CD4-positive, alpha-beta memory T cell (primary cell): ENCODE measurements at regions not wholly inside any gene's neighbourhood (a gene's known extent, or its start where the extent isn't known, plus 50 kb on each side); places are given as distances from the start of the nearest gene placed in this dataset.
"Not testable (repeated sequence)": the region's sequence is repeated elsewhere in the genome, so short reads cannot be mapped to it uniquely, and the experiment has no call there.

Experiments
- CTCF ChIA-PET: fragments of 350-600 bp; sonication (Branson Sonifier 250); formaldehyde crosslinking; loops from one replicate; lab custom pipeline; 2021; ENCODE audit warnings: inconsistent platforms; ENCODE audit not compliant: partially characterized antibody; lab: Charles Lee
- POLR2A ChIA-PET: fragments of 350-600 bp; sonication (Branson Sonifier 250); formaldehyde crosslinking; loops from one replicate; lab custom pipeline; 2021; ENCODE audit not compliant: partially characterized antibody; lab: Charles Lee
- DNase-seq, 5 donors: peaks; one replicate each; pipeline versions ENCODE4 v3.0.0 to v3.0.0-alpha.2; 2020 to 2022; ENCODE audit warnings: mixed read lengths in 1 of 5
- H3K27ac ChIP-seq: one replicate; pipeline ENCODE4 v1.7.0; 2013; ENCODE audit warnings: low read depth, low read length
- H3K27me3 ChIP-seq: 2 replicates; pipeline ENCODE4 v1.7.0; 2013; ENCODE audit warnings: mild to moderate bottlenecking, low read length, moderate library complexity; ENCODE audit not compliant: insufficient read depth
- H3K36me3 ChIP-seq: 2 replicates; pipeline ENCODE4 v1.7.0; 2013; ENCODE audit warnings: mild to moderate bottlenecking, low read length, moderate library complexity; ENCODE audit not compliant: insufficient read depth
- H3K4me1 ChIP-seq: 2 replicates; pipeline ENCODE4 v1.7.0; 2013; ENCODE audit warnings: mild to moderate bottlenecking, low read length, moderate library complexity; ENCODE audit not compliant: insufficient read depth
- H3K4me3 ChIP-seq, 2 donors: one replicate each; pipeline ENCODE4 v1.7.0; 2013; ENCODE audit warnings: low read length in 2 of 2, mild to moderate bottlenecking in 1 of 2
- H3K9me3 ChIP-seq, 2 donors: one replicate each; pipeline ENCODE4 v1.7.0; 2013; ENCODE audit warnings: low read length in 2 of 2, control low read depth in 1 of 2; ENCODE audit not compliant: control insufficient read depth in 1 of 2
- H3K27ac Mint-ChIP-seq, 7 donors: one replicate each; pipeline ENCODE4 v1.8.0; 2020 to 2021; ENCODE audit warnings: mixed read lengths in 7 of 7, mild to moderate bottlenecking in 6 of 7, inconsistent platforms in 3 of 7, moderate library complexity in 3 of 7
- H3K27me3 Mint-ChIP-seq, 2 donors: one replicate each; pipeline ENCODE4 v1.8.0; 2020 to 2021; ENCODE audit warnings: mixed read lengths in 2 of 2
- H3K36me3 Mint-ChIP-seq, 2 donors: one replicate each; pipeline ENCODE4 v1.8.0; 2020 to 2021; ENCODE audit warnings: mixed read lengths in 2 of 2, inconsistent platforms in 1 of 2, mild to moderate bottlenecking in 1 of 2
- H3K4me1 Mint-ChIP-seq, 4 donors: one replicate each; pipeline ENCODE4 v1.8.0; 2020 to 2021; ENCODE audit warnings: mixed read lengths in 4 of 4, mild to moderate bottlenecking in 1 of 4
- H3K4me3 Mint-ChIP-seq, 8 donors: one replicate each; pipeline ENCODE4 v1.8.0; 2020 to 2021; ENCODE audit warnings: mixed read lengths in 8 of 8, mild to moderate bottlenecking in 7 of 8, moderate library complexity in 6 of 8, inconsistent platforms in 3 of 8
- H3K9me3 Mint-ChIP-seq, 8 donors: one replicate each; pipeline ENCODE4 v1.8.0; 2020 to 2021; ENCODE audit warnings: mixed read lengths in 8 of 8, mild to moderate bottlenecking in 5 of 8, inconsistent platforms in 3 of 8, moderate library complexity in 1 of 8
- intact Hi-C: fragments of 100-400 bp; cut with micrococcal nuclease; formaldehyde crosslinking; loops from one replicate; pipeline ENCODE4 v1.15.1; 2023

DNA sequence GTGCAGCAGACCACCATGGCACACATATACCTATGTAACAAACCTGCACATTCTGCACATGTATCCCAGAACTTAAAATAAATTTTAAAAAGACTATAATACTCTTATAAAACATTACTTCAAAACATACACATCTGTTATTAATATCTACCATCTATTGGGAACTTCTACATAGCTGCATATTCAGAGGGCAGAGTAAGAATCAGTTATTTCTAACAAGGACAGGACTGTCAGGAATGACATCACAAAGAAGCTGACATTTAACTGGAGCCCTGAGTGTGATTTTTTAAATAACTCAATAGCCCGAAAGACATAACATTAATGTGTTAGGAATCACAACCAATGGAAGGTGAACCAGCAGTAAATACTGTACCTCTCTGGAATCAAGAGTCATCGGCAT is 276.7 kb upstream of the ECI2 start:
- peaks cover 8 to 9% of the 10 kb centered on the region in 2 donors for H3K27me3 Mint-ChIP-seq
- ChIA-PET CTCF (no interaction called here), POLR2A (no interaction called here)
- Histone ChIP-seq H3K27me3 (no peaks in the 10 kb centered on the region), H3K9me3 (no peaks in the 10 kb centered on the region), H3K4me3 (no peak overlapping the region), H3K27ac (no peak overlapping the region), H3K4me1 (no peaks in the 10 kb centered on the region), H3K36me3 (no peaks in the 10 kb centered on the region)
- no peak for DNase-seq
- no peaks in the 10 kb centered on the region for H3K4me1 Mint-ChIP-seq
- peaks cover 0 to 11% (median 5%) of the 10 kb centered on the region in 8 donors for H3K9me3 Mint-ChIP-seq
- intact Hi-C loops: no loop called here
- no peaks in the 10 kb centered on the region for H3K36me3 Mint-ChIP-seq
- H3K27ac Mint-ChIP-seq: no peak overlapping the region
- H3K4me3 Mint-ChIP-seq: no peak overlapping the region

DNA sequence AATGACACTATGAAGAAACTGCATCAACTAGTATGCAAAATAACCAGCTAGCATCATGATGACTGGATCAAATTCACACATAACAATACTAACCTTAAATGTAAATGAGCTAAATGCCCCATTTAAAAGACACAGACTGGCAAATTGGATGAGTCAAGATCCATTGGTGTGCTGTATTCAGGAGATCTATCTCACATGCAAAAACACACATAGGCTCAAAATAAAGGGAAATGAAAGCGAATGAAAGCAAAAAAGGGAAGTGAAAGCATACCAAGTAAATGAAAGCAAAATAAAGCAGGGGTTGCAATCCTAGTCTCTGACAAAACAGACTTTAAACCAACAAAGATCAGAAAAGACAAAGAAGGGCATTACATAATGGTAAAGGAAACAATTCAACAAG is 272.3 kb upstream of the ECI2 start:
- intact Hi-C loops, H3K4me3 Mint-ChIP-seq, H3K4me1 ChIP-seq, DNase-seq, H3K27me3 ChIP-seq, H3K4me3 ChIP-seq, H3K27ac ChIP-seq, H3K36me3 Mint-ChIP-seq, CTCF ChIA-PET, H3K27ac Mint-ChIP-seq, H3K27me3 Mint-ChIP-seq, H3K4me1 Mint-ChIP-seq, POLR2A ChIA-PET, H3K9me3 ChIP-seq, H3K36me3 ChIP-seq: not testable (repeated sequence)
- peaks cover 0 to 17% (median 5%) of the 10 kb centered on the region in 8 donors for H3K9me3 Mint-ChIP-seq

DNA sequence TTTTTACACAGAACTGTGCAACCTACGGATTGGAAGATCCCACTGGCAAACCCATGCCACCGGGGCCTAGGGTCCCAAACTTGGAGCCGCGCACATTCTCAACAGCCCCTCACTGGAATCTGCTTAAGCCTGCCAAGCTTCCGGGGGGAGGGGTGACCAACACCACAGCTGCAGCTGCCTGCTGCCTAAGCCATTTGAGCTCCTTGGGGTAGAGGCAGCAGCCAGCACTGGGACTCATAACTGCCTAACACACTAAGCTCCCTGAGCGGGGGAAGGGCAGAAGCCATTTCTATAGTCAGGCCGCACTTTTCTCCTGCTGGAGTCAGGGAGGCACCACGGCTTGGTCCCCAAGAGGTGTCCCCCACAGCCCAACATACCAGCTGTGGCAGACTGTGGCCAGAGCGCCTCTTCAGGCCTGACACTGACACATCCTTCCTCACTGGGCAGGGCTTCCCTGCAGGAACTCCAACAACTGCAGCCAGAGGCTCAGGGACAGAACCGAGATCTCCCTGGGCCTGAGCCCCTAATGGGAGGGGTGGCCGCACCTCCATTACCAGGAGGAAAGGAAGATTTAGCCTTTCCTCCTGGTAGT is 270.3 kb upstream of the ECI2 start:
- POLR2A ChIA-PET: no interaction called here
- Mint-ChIP-seq H3K27ac (no peak overlapping the region), H3K4me1 (no peaks in the 10 kb centered on the region), H3K27me3 (peaks cover 6 to 9% of the 10 kb centered on the region in 2 donors), H3K9me3 (peaks cover 0 to 17% (median 5%) of the 10 kb centered on the region in 8 donors), H3K4me3 (no peak overlapping the region), H3K36me3 (no peaks in the 10 kb centered on the region)
- H3K4me1 ChIP-seq: no peaks in the 10 kb centered on the region
- H3K4me3 ChIP-seq: no peak overlapping the region
- no peaks in the 10 kb centered on the region for H3K36me3 ChIP-seq
- CTCF ChIA-PET: no interaction called here
- intact Hi-C loops: no loop called here
- no peaks in the 10 kb centered on the region for H3K27me3 ChIP-seq
- DNase-seq: no peak
- no peaks in the 10 kb centered on the region for H3K9me3 ChIP-seq
- no peak overlapping the region for H3K27ac ChIP-seq

DNA sequence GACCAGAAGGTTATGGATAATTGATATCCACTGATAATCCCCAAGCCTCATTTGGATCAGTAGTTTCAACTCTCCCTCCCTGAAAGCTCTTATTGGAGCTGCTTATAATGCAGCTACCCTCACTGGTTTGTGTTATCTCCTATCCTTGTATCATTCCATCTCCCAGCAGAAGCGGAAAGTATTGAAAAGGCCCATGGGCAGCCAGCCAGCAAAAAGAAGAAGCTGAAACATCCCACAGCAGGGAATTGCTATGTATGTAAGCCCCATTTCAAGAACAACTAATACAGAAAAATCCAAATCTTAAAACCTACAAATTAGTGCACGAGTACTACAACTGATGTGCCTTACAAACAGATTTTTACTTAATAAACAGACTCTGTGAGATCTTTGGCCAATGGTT is 269.0 kb upstream of the ECI2 start:
- Histone ChIP-seq H3K27ac (no peak overlapping the region), H3K9me3 (no peaks in the 10 kb centered on the region), H3K36me3 (no peaks in the 10 kb centered on the region), H3K4me1 (no peaks in the 10 kb centered on the region), H3K4me3 (no peak overlapping the region), H3K27me3 (no peaks in the 10 kb centered on the region)
- ChIA-PET POLR2A (no interaction called here), CTCF (no interaction called here)
- DNase-seq: no peak
- Mint-ChIP-seq H3K27me3 (peaks cover 5 to 9% of the 10 kb centered on the region in 2 donors), H3K36me3 (no peaks in the 10 kb centered on the region), H3K27ac (no peak overlapping the region), H3K9me3 (peaks cover 0 to 15% (median 5%) of the 10 kb centered on the region in 8 donors), H3K4me1 (no peaks in the 10 kb centered on the region), H3K4me3 (no peak overlapping the region)
- intact Hi-C loops: no loop called here

DNA sequence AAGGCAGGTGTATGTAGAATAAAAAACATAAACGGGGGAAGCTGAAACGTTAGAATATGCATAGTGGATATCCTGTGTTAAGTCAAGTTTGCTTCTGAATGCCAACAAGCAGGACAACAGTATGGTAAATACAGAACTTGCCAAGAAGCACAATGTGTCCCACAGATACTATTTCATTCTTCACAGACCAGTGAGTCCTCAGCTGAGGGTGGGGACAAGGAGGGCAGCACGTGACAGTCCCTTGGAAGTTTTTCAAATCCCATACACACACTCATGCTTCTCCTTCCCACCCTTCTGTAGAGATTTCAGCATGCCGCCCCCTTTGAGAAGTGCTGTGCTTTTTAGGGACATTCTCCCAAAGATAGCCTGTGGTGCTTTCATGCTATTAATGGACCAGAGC is 268.5 kb upstream of the ECI2 start:
- Histone ChIP-seq H3K4me1 (no peaks in the 10 kb centered on the region), H3K4me3 (no peak overlapping the region), H3K27ac (no peak overlapping the region), H3K36me3 (no peaks in the 10 kb centered on the region), H3K27me3 (no peaks in the 10 kb centered on the region), H3K9me3 (no peaks in the 10 kb centered on the region)
- Mint-ChIP-seq H3K4me3 (no peak overlapping the region), H3K36me3 (no peaks in the 10 kb centered on the region), H3K4me1 (no peaks in the 10 kb centered on the region), H3K9me3 (peaks cover 0 to 14% (median 5%) of the 10 kb centered on the region in 8 donors), H3K27ac (no peak overlapping the region), H3K27me3 (peaks cover 4 to 9% of the 10 kb centered on the region in 2 donors)
- no peak for DNase-seq
- intact Hi-C loops: no loop called here
- ChIA-PET CTCF (no interaction called here), POLR2A (no interaction called here)

DNA sequence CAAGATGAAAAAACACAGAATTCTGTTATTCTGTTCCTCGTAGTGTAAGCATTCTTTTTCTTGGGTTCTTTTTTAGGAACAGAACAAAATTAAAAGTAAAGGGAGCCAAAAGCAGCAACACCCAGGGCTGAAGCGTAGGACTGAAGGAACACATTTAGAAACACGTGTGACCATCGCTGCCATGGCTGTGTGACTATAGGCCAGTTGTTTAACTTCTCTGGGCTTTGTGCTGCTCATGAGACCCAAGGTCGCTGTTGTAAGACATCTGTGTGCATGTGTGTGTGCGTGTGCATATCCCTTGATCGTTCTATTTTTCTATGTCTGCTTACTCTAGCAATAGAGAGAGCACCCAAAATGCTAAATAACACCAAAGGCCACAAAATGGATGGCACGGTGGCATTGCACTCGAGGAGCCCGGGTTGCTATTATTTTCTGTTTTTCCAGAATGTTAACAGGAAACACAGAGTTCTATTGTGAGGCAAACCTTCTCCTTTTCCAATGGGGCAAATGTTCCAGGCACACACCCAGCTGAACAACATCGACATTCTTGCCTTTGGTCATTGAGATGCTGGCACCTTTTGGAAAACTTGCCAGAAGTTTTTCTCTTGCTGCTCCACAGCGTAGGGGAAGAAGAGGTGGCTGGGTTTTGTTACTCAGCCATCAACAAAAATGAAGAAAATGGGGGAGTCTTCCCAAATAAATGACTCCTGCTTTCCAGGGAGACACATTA is 267.8 kb upstream of the ECI2 start:
- Histone ChIP-seq H3K9me3 (no peaks in the 10 kb centered on the region), H3K4me1 (no peaks in the 10 kb centered on the region), H3K27ac (no peak overlapping the region), H3K27me3 (no peaks in the 10 kb centered on the region), H3K4me3 (no peak overlapping the region), H3K36me3 (no peaks in the 10 kb centered on the region)
- no peak for DNase-seq
- Mint-ChIP-seq H3K4me1 (no peaks in the 10 kb centered on the region), H3K27ac (no peak overlapping the region), H3K27me3 (peaks cover 4 to 9% of the 10 kb centered on the region in 2 donors), H3K36me3 (no peaks in the 10 kb centered on the region), H3K4me3 (no peak overlapping the region), H3K9me3 (peaks cover 0 to 12% (median 1%) of the 10 kb centered on the region in 8 donors)
- intact Hi-C loops: no loop called here
- ChIA-PET CTCF (no interaction called here), POLR2A (no interaction called here)

DNA sequence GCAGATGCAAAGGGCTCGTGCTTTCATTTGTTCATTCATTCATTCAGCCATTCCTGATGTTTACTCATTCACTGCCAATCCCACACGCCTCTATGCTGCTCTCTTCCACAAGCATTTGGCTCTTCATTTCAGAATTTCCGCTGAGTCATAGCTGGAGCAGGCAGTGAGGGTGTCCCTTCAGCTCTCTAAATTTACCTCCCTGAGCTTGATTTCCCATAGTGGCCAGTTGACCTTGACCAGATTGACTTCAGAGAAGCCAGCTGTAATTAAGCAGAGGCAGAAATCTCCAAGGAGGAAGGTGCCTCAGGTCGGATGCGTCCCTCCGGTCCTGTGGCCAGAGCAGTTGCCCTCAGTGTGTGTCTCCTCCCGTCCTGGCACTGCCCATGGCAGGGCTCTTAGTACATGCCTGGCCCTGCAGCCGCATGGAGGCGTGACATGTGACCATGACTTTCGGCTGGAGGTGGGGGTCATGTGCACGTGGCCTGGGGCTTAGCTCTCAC is 267.2 kb upstream of the ECI2 start:
- Mint-ChIP-seq H3K27ac (no peak overlapping the region), H3K9me3 (peaks cover 0 to 10% (median 0%) of the 10 kb centered on the region in 8 donors), H3K4me3 (no peak overlapping the region), H3K36me3 (no peaks in the 10 kb centered on the region), H3K4me1 (no peaks in the 10 kb centered on the region), H3K27me3 (peaks cover 4 to 9% of the 10 kb centered on the region in 2 donors)
- H3K9me3 ChIP-seq: no peaks in the 10 kb centered on the region
- ChIA-PET POLR2A (no interaction called here), CTCF (no interaction called here)
- no peak overlapping the region for H3K4me3 ChIP-seq
- H3K27ac ChIP-seq: no peak overlapping the region
- no peaks in the 10 kb centered on the region for H3K27me3 ChIP-seq
- H3K4me1 ChIP-seq: no peaks in the 10 kb centered on the region
- H3K36me3 ChIP-seq: no peaks in the 10 kb centered on the region
- intact Hi-C loops: no loop called here
- DNase-seq: no peak
